EL (cell line): ENCODE measurements at regions not wholly inside any gene's neighbourhood (a gene's known extent, or its start where the extent isn't known, plus 50 kb on each side); places are given as distances from the start of the nearest gene placed in this dataset.
"Not testable (repeated sequence)": the region's sequence is repeated elsewhere in the genome, so short reads cannot be mapped to it uniquely, and the experiment has no call there.

Experiments
- DNase-seq: peaks from one replicate; pipeline ENCODE4 v3.0.0-alpha.2; 2016

GRCh38 chr12:47408171-47408871 is 297.5 kb downstream of the RPAP3 start:
- DNase-seq = no peak

DNA sequence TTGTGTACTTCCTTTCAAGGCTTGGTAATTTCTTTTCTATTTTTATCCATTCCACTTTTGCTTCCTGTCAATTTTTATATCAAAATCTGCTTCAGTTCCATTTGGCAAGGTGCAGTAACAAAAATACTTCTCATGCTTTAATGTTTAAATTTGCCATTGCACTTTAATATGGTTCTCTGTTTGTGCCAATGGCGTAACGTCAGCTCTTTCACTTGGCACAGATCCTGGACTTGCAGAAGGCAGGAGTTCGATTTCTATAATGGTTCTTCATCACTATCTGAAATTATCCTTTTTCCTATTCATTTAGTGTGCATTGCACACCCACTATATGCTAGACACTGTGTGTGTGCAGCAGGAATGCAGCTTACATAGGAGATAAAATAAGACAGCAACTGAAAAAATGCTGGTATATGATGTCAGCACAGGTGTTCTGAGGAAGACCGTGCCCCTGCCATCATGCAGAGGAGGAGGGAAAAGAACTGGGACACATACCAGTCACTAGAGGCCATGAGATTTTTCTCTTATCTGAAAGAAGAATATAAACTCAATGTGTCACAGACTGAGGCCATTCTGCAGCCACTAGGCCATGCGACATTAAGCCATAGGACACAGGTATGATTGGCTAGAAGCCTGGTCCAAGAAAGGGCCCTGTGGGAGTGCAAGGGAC is 298.2 kb downstream of the RPAP3 start:
- DNase-seq = no peak

- DNase-seq = no peak
These were observed 302.1 kb downstream of the RPAP3 start for GRCh38 chr12:47403681-47404080.

- DNase-seq = not testable (repeated sequence)
These were observed 304.6 kb downstream of the RPAP3 start for GRCh38 chr12:47401196-47401595.

DNA sequence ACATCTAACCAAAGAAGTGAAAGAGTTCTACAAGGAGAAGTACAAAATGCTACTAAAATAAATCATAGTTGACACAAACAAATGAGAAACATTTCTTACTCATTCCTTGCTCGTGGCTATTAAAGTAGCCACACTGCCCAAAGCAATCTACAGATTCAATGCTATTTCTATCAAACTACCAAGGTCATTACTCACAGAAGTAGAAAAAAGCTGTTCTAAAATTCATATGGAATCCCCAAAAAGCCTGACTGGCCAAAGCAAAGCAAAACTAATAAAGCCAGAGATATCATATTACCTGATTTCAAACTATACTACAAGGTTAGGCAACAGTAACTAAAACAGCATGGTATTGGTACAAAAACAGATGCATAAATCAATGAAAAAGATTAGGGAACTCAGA is 305.6 kb downstream of the RPAP3 start:
- peak; percentile 76 for DNase-seq

- peak; percentile 91 for DNase-seq
These were observed 308.1 kb downstream of the RPAP3 start for GRCh38 chr12:47397664-47398281.

- no peak for DNase-seq
These were observed 308.7 kb downstream of the RPAP3 start for GRCh38 chr12:47396902-47397663.

- peak; percentile 23 for DNase-seq
These were observed 311.8 kb downstream of the RPAP3 start for GRCh38 chr12:47394070-47394469.

DNA sequence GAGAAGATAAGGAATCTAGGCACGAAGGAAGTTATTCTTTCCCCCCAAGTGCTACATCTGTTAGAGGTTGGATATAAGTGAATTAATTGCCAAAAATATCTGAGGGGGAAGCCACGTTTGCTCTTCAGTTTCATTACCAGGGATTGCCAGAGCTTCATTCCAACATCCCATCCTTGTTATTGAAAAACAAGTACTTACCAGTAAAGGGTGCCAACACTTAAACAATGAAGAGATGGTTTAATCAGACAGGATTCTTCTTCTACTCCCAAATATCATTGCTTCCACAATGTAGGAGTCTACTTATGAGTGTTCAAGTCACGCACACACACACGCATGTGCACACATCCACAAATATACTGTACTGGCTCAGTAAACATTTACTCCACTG is 312.4 kb downstream of the RPAP3 start:
- DNase-seq = no peak

DNA sequence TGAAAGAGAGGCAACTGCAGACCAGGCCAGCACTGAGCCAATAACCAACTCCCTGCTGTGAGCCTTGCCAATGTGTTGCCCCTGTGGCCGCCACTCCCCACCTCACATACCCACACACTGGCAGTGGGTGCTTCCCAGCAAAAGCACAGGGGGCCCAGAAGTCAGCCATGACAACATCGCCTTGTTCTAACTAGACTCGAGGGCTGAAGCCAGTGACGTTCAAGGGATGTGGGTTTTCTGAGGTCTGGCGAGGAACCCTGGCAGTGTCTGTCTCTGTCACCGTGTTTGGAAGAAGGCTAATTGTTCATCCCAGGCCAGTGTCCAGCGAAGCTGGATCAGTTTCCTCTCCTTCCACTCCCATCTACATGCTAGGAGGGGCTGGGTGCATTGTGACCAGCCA is 311.8 kb upstream of the AMIGO2 start:
- DNase-seq = no peak

GRCh38 chr12:47388712-47389111 is 309.0 kb upstream of the AMIGO2 start:
- DNase-seq = no peak

- DNase-seq = no peak
These were observed 308.2 kb upstream of the AMIGO2 start for GRCh38 chr12:47387994-47388393.

- no peak for DNase-seq
These were observed 305.9 kb upstream of the AMIGO2 start for GRCh38 chr12:47385653-47386052.

GRCh38 chr12:47383942-47384341 is 304.2 kb upstream of the AMIGO2 start:
- peak; percentile 6 for DNase-seq

DNA sequence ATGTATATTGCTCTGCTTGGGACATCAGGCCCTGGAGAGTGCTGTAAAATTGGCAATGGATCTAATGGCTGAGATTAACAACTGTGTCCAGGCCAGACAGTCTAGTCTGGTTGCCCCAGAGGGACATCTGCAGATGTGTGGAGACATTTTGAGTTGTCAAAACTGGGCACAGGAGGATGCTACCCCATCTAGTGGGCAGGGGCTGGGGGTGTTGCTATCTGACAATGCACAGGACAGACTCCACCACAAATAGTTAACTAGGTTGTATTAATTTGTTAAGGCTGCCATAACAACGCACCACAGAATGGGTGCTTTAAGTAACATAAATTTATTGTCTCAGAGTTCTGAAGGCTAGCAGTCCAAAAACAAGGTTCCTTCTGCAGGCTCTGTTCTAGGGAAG is 302.5 kb upstream of the AMIGO2 start:
- DNase-seq = no peak

DNA sequence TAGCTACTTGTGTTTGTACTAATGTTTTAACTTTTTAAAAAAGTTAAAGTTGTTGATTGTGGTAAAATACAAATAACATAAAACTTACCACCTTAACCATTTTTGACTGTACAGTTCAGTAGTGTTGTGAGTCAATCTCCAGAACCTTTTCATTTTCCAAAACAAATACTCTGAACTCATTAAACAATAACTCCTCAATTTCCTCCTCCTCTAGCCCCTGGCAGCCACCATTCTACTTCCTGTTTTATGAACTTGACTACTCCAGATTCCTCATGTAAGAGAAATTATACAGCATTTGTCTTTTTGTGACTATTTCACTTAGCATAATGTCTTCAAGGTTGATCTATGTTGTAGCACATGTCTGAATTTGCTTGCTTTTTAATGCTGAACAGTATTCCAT is 299.1 kb upstream of the AMIGO2 start:
- peak; percentile 8 for DNase-seq

GRCh38 chr12:47378222-47378582 is 298.4 kb upstream of the AMIGO2 start:
- DNase-seq = no peak

DNA sequence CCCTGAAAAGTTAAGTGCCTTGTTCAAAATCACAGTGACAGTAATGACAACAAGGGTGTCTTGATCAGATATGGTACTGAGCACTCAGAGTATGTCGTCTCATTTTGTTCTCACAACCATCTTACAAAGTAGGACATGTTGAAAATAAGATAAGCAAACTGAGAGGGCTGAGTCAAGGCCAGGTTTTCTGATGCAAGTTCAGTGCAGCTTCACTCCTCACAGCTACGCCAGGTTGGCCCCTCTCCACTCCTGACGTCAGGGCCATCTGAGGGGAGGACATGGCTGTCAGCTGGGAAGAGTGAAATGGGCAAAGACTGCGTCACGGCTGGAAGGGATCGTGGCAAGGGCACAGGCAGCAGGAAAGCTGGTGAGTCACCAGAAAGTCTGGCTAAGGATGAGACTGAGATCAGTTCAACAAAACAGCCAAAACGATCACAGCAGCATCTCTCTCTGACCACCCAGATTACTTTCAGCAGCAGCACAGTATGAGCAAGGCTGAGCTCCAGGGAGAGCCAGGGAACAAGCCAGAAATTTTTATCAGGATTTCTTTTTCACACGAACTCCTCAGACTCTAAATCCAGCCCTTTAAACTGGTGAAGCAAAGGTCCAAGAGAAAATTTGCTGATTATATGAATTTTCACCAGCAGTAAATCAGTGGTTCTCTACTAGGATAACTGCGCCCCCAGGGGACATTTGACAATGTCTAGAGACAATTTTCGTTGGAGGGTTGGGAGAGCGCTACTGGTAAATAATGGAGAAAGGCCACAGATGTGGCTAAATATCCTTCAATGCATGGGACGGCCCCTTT is 297.9 kb upstream of the AMIGO2 start:
- peak; percentile 98 for DNase-seq

DNA sequence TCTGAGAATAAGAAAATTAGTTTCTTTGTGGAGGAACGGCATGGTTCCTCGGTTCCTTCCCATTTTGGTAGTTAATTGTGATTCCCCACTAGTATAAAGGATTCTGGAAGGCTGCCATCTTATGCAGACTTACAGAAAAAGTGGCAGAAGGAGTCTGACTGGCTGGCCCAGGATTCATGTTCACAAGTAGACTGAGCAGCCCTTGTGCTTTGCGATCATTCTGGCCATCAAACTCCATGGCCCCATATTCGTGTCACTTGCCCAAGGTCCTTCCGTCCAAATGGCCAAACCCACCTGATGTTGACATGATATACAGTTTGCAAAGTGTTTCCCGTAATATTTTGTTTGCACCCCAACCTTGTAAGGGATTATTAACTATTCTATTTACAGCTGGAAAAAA is 297.2 kb upstream of the AMIGO2 start:
- DNase-seq = no peak

DNA sequence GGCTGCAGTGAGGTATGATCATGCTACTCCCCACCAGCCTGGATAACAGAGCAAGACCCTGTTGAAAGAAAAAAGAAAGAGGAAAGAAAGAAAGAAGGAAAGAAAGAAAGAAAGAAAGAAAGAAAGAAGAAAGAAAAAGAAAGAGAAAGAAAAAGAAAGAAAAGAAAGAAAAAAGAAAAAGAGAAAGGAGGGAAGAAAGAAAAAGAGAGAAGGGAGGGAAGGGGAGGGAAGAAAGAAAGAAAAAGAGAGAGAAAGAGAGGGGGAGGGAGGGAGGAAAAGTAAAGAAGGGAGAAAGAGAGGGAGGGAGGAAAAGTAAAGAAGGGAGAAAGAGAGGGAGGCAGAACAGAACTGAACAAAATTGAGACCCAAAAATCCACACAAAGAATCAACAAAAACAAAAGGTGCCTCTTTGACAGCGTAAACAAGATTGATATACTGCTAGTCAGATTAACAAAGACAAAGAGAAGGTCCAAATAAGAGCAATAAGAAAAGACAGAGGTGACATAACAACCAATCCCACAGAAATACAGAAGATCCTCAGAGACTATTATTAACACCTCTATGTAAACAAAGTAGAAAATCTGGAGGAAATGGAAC is 293.9 kb upstream of the AMIGO2 start:
- no peak for DNase-seq

DNA sequence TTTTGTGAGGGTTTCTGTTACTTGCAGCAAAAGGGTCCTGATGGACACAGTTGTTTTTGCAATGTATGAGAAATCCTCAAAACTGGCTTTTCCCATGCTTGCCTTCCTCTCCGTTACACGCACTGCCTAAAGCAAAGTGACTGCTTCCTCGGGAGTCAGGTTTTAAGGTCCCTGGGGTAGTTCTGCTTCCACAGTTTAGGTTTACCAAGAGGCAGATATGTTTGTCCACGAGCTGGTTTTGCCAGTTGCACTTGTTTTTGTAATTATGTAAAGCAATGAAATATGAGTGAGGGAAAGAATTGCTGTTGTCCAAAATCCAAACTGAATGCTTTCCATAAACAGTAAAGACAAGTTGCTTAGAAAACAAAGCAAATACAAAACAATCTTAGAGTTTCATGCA is 290.7 kb upstream of the AMIGO2 start:
- no peak for DNase-seq

GRCh38 chr12:47369085-47369484 is 289.3 kb upstream of the AMIGO2 start:
- no peak for DNase-seq
